Motor neuron (in vitro differentiated cells): ENCODE measurements at regions not wholly inside any gene's neighbourhood (a gene's known extent, or its start where the extent isn't known, plus 50 kb on each side); places are given as distances from the start of the nearest gene placed in this dataset.
"Not testable (repeated sequence)": the region's sequence is repeated elsewhere in the genome, so short reads cannot be mapped to it uniquely, and the experiment has no call there.

Experiments
- ATAC-seq, 8 experiments: fragments of 200-7000 bp; cut with Tn5 transposase; replicated peaks in 6 of 8; 2 replicates each; pipeline ENCODE4 v1.8.0; 2021; ENCODE audit warnings: mild to moderate bottlenecking in 8 of 8, moderate library complexity in 8 of 8
- H3K27ac ChIP-seq, 2 donors: fragments of 250-450 bp; sonication (Bioruptor Pico); 2 replicates each; pipeline ENCODE4 v1.9.0; 2021; ENCODE audit warnings: antibody characterized with exemption in 2 of 2, mild to moderate bottlenecking in 2 of 2, moderate library complexity in 1 of 2
- H3K4me1 ChIP-seq, 2 donors: fragments of 250-450 bp; sonication (Bioruptor Pico); replicated peaks in 1 of 2; 2 replicates each; pipeline ENCODE4 v1.6.1; 2021; ENCODE audit warnings: antibody characterized with exemption in 2 of 2, mild to moderate bottlenecking in 2 of 2, moderate library complexity in 1 of 2
- H3K4me3 ChIP-seq, 5 donors: fragments of 250-450 bp; sonication (Bioruptor Pico); 2 replicates each; pipeline ENCODE4 v1.9.0; 2021; ENCODE audit warnings: antibody characterized with exemption in 5 of 5, mild to moderate bottlenecking in 5 of 5, moderate library complexity in 4 of 5
- WGBS, 10 experiments: fragments of 450-650 bp; shearing (Covaris generic); methylation state at CpG; one replicate each; pipeline ENCODE4 v1.0.0; 2022; 5-methylcytosine and 5-hydroxymethylcytosine counted together
- in situ Hi-C, 9 experiments: fragments of 400-800 bp; cut with MboI; loops; one replicate each; pipeline ENCODE4 v1.15.0; 2021; ENCODE audit warnings: low sequenced_read_pairs in 9 of 9, low pct_unique_long_range_greater_than_20kb in 2 of 9; ENCODE audit not compliant: unreplicated experiment in 9 of 9

- no peaks in the 10 kb centered on the region for H3K4me1 ChIP-seq
- no peak overlapping the region for H3K4me3 ChIP-seq
- no peak overlapping the region for H3K27ac ChIP-seq
- 17 to 70% (median 42%) methylated on average over 1 to 2 of the region's 2 CpGs; no CpG with 5 or more reads in 1 of the 10 experiments for WGBS, 10 experiments
- no peak for ATAC-seq
- in situ Hi-C loops, result no loop called here
These were observed 81.6 kb downstream of the ASCL4 start for GRCh38 chr12:107856096-107856495.

GRCh38 chr12:107857191-107857590, 82.7 kb downstream of the ASCL4 start:
- 28 to 72% (median 59%) methylated on average over 2 to 4 of the region's 4 CpGs for WGBS, 10 experiments
- no peak for ATAC-seq
- H3K4me3 ChIP-seq, result no peak overlapping the region
- in situ Hi-C loops, result no loop called here
- H3K4me1 ChIP-seq, result no peaks in the 10 kb centered on the region
- no peak overlapping the region for H3K27ac ChIP-seq

- Histone ChIP-seq H3K4me1 (no peaks in the 10 kb centered on the region), H3K27ac (no peak overlapping the region), H3K4me3 (no peak overlapping the region)
- whole genome bisulfite sequencing, 10 experiments, result 0 to 35% (median 18%) methylated on average over 1 to 2 of the region's 2 CpGs; no CpG with 5 or more reads in 3 of the 10 experiments
- in situ Hi-C loops, result no loop called here
- no peak for ATAC-seq
These were observed 84.9 kb downstream of the ASCL4 start for GRCh38 chr12:107859367-107859766.

- peak in 4 of 8 experiments; percentile 45 to 60 (median 54) for ATAC-seq
- Histone ChIP-seq H3K4me1 (no peaks in the 10 kb centered on the region), H3K27ac (no peak overlapping the region), H3K4me3 (peak overlapping the region in 2 of 5 donors; percentile 9 to 11)
- in situ Hi-C loops, result no loop called here
- WGBS, 10 experiments, result 0 to 33% (median 0%) methylated on average over 1 to 7 of the region's 33 CpGs; no CpG with 5 or more reads in 6 of the 10 experiments
These were observed 89.7 kb downstream of the ASCL4 start for GRCh38 chr12:107864235-107864634.

- in situ Hi-C loops, H3K4me1 ChIP-seq, H3K27ac ChIP-seq, H3K4me3 ChIP-seq, ATAC-seq: not testable (repeated sequence)
- WGBS, 10 experiments, result 31 to 80% (median 41%) methylated on average over 3 to 12 of the region's 12 CpGs; no CpG with 5 or more reads in 2 of the 10 experiments
These were observed 90.2 kb downstream of the ASCL4 start for GRCh38 chr12:107864727-107865126.

GRCh38 chr12:107873223-107873622, 98.7 kb downstream of the ASCL4 start:
- Histone ChIP-seq H3K27ac (no peak overlapping the region), H3K4me3 (no peak overlapping the region), H3K4me1 (no peaks in the 10 kb centered on the region)
- 8 to 90% (median 35%) methylated on average over 1 to 5 of the region's 14 CpGs; no CpG with 5 or more reads in 4 of the 10 experiments for WGBS, 10 experiments
- in situ Hi-C loops, result no loop called here
- no peak for ATAC-seq

- in situ Hi-C loops, result loop anchor here in 8 of 9 experiments (25.0 kb wide), 3 partner anchors 113 to 738 kb away; partner anchors contain the start of genes PWP1 (in 7 of the 8), ASCL4 (in 1 of the 8) and PRDM4 (in 1 of the 8)
- no peak overlapping the region for H3K27ac ChIP-seq
- no peak overlapping the region for H3K4me3 ChIP-seq
- no peak for ATAC-seq
- no peaks in the 10 kb centered on the region for H3K4me1 ChIP-seq
- 22 to 82% (median 33%) methylated on average over 1 to 6 of the region's 7 CpGs; no CpG with 5 or more reads in 3 of the 10 experiments for WGBS, 10 experiments
These were observed 101.3 kb downstream of the ASCL4 start for GRCh38 chr12:107875786-107876185.

GRCh38 chr12:107884769-107885694, 110.5 kb downstream of the ASCL4 start:
- WGBS, 10 experiments, result 0 to 100% (median 18%) methylated on average over 1 to 6 of the region's 7 CpGs; no CpG with 5 or more reads in 2 of the 10 experiments
- peak; percentile 67 to 90 (median 78) for ATAC-seq

GRCh38 chr12:107888789-107889188, 114.3 kb downstream of the ASCL4 start:
- no peaks in the 10 kb centered on the region for H3K4me1 ChIP-seq
- WGBS, 10 experiments, result 0 to 90% (median 47%) methylated on average over 1 to 4 of the region's 4 CpGs; no CpG with 5 or more reads in 2 of the 10 experiments
- H3K4me3 ChIP-seq, result no peak overlapping the region
- ATAC-seq, result peak in 2 of 8 experiments; percentile 25 to 52
- no peak overlapping the region for H3K27ac ChIP-seq
- in situ Hi-C loops, result loop anchor here in 8 of 9 experiments (10.0 to 25.0 kb wide), 4 partner anchors 126 to 751 kb away; partner anchors contain the start of genes PWP1 (in 7 of the 8), ASCL4 (in 1 of the 8) and PRDM4 (in 1 of the 8)

More at GRCh38 chr12:107884769-107885694, 110.5 kb downstream of the ASCL4 start:
- in situ Hi-C loops, result loop anchor here in 8 of 9 experiments (10.0 to 25.0 kb wide), 4 partner anchors 123 to 748 kb away; partner anchors contain the start of genes PWP1 (in 7 of the 8), ASCL4 (in 1 of the 8) and PRDM4 (in 1 of the 8)
- Histone ChIP-seq H3K27ac (no peak overlapping the region), H3K4me1 (no peaks in the 10 kb centered on the region), H3K4me3 (no peak overlapping the region)

GRCh38 chr12:107891967-107892366, 117.5 kb downstream of the ASCL4 start:
- H3K4me1 ChIP-seq, result no peaks in the 10 kb centered on the region
- no peak overlapping the region for H3K4me3 ChIP-seq
- WGBS, 10 experiments, result 40 to 83% (median 62%) methylated on average over 1 to 3 of the region's 3 CpGs; no CpG with 5 or more reads in 2 of the 10 experiments
- no peak overlapping the region for H3K27ac ChIP-seq
- peak in 2 of 8 experiments; percentile 19 to 53 for ATAC-seq
- in situ Hi-C loops, result loop anchor here in 8 of 9 experiments (25.0 kb wide), 3 partner anchors 130 to 755 kb away; partner anchors contain the start of genes PWP1 (in 7 of the 8), ASCL4 (in 1 of the 8) and PRDM4 (in 1 of the 8)

GRCh38 chr12:107894589-107894988, 120.1 kb downstream of the ASCL4 start:
- Histone ChIP-seq H3K27ac (no peak overlapping the region), H3K4me3 (no peak overlapping the region), H3K4me1 (no peaks in the 10 kb centered on the region)
- ATAC-seq, result no peak
- in situ Hi-C loops, result loop anchor here in 8 of 9 experiments (25.0 kb wide), 3 partner anchors 132 to 757 kb away; partner anchors contain the start of genes PWP1 (in 7 of the 8), ASCL4 (in 1 of the 8) and PRDM4 (in 1 of the 8)
- 0 to 83% (median 57%) methylated on average over 1 to 3 of the region's 3 CpGs; no CpG with 5 or more reads in 2 of the 10 experiments for WGBS, 10 experiments

- in situ Hi-C loops, result loop anchor here in 8 of 9 experiments (25.0 kb wide), 3 partner anchors 134 to 759 kb away; partner anchors contain the start of genes PWP1 (in 7 of the 8), ASCL4 (in 1 of the 8) and PRDM4 (in 1 of the 8)
- Histone ChIP-seq H3K4me1 (no peaks in the 10 kb centered on the region), H3K4me3 (no peak overlapping the region), H3K27ac (no peak overlapping the region)
- ATAC-seq, result no peak
These were observed 121.5 kb downstream of the ASCL4 start for GRCh38 chr12:107895966-107896365.

GRCh38 chr12:107900588-107900987, 126.1 kb downstream of the ASCL4 start:
- Histone ChIP-seq H3K4me3 (no peak overlapping the region), H3K4me1 (peaks cover 2% of the 10 kb centered on the region in 2 donors), H3K27ac (no peak overlapping the region)
- WGBS, 10 experiments, result 0 to 80% (median 40%) methylated on average over 1 to 2 of the region's 2 CpGs; no CpG with 5 or more reads in 4 of the 10 experiments
- in situ Hi-C loops, result no loop called here
- no peak for ATAC-seq
